NCI-H1694 (cell line): ENCODE measurements at regions not wholly inside any gene's neighbourhood (a gene's known extent, or its start where the extent isn't known, plus 50 kb on each side); places are given as distances from the start of the nearest gene placed in this dataset.
"Not testable (repeated sequence)": the region's sequence is repeated elsewhere in the genome, so short reads cannot be mapped to it uniquely, and the experiment has no call there.

Experiments
- DNase-seq: peaks from one replicate; lab custom pipeline; 2025; lab: John Stamatoyannopoulos, UW

- not testable (repeated sequence) for DNase-seq
Measured at GRCh38 chr16:88242312-88243295, 140.2 kb upstream of the ZNF469 start.

GRCh38 chr16:88243921-88244320 is 138.8 kb upstream of the ZNF469 start:
- not testable (repeated sequence) for DNase-seq

GRCh38 chr16:88245241-88246081 is 137.3 kb upstream of the ZNF469 start:
- not testable (repeated sequence) for DNase-seq

GRCh38 chr16:88246955-88247582 is 135.7 kb upstream of the ZNF469 start:
- DNase-seq, result not testable (repeated sequence)

GRCh38 chr16:88247583-88247966 is 135.2 kb upstream of the ZNF469 start:
- DNase-seq, result not testable (repeated sequence)

GRCh38 chr16:88248761-88249160 is 134.0 kb upstream of the ZNF469 start:
- not testable (repeated sequence) for DNase-seq

- DNase-seq, result not testable (repeated sequence)
Measured at GRCh38 chr16:88250381-88250780, 132.4 kb upstream of the ZNF469 start.

- not testable (repeated sequence) for DNase-seq
Measured at GRCh38 chr16:88252057-88252794, 130.5 kb upstream of the ZNF469 start.

- not testable (repeated sequence) for DNase-seq
Measured at GRCh38 chr16:88258141-88258540, 124.6 kb upstream of the ZNF469 start.

GRCh38 chr16:88258764-88259525 is 123.8 kb upstream of the ZNF469 start:
- DNase-seq, result not testable (repeated sequence)

- DNase-seq, result not testable (repeated sequence)
Measured at GRCh38 chr16:88259538-88259937, 123.2 kb upstream of the ZNF469 start.

GRCh38 chr16:88260146-88260545 is 122.6 kb upstream of the ZNF469 start:
- DNase-seq, result not testable (repeated sequence)

GRCh38 chr16:88260881-88261665 is 121.7 kb upstream of the ZNF469 start:
- DNase-seq, result not testable (repeated sequence)

GRCh38 chr16:88261814-88262605 is 120.7 kb upstream of the ZNF469 start:
- not testable (repeated sequence) for DNase-seq

GRCh38 chr16:88262858-88263563 is 119.7 kb upstream of the ZNF469 start:
- not testable (repeated sequence) for DNase-seq

- not testable (repeated sequence) for DNase-seq
Measured at GRCh38 chr16:88263681-88264287, 119.0 kb upstream of the ZNF469 start.

- DNase-seq, result no peak
Measured at GRCh38 chr16:88264641-88265285, 118.0 kb upstream of the ZNF469 start.
